K562 (cell line): ENCODE measurements at regions not wholly inside any gene's neighbourhood (a gene's known extent, or its start where the extent isn't known, plus 50 kb on each side); places are given as distances from the start of the nearest gene placed in this dataset.

ENCODE experiments used
- ZBTB17 ChIP-seq: fragments of 450-650 bp; formaldehyde crosslinking; IDR thresholded peaks from 2 replicates; pipeline ENCODE4 v1.4.0; 2020; ENCODE audit warnings: mild to moderate bottlenecking
- TF ChIP-seq, protein P1 (sequence below), 2 experiments: fragments of 450-650 bp; formaldehyde crosslinking in 1 of 2; IDR thresholded peaks; 2 replicates each; pipeline versions ENCODE4 v1.4.0 to v1.6.1; 2014 to 2020; ENCODE audit warnings: mild to moderate bottlenecking in 2 of 2, borderline replicate concordance in 1 of 2, low read depth in 1 of 2
- TF ChIP-seq, protein P2 (sequence below): fragments of 250-450 bp; sonication (Bioruptor Pico); IDR thresholded peaks from 2 replicates; pipeline ENCODE4 v1.4.0; 2020; ENCODE audit warnings: borderline replicate concordance

DNA sequence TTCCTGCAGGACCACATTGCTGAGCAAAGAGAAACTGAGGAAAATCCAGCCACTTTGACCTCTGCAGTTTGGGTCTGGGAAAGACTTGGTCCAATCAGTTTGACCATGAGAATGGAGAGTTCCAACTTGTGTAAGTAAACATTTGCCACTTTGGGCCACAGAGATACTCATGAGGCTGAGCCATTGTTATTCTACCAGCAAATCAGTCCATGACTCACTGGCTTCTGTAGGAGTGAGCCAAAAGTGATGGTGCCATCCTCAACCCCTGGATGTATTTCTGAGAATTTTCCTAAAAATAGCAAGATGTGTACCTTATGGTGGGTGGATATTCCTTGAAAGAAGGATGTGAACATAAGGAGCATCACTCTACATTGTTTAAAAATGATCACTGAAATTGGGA is 192.9 kb upstream of the OR4E1 start (continued):
- TF ChIP-seq, protein P1, sequence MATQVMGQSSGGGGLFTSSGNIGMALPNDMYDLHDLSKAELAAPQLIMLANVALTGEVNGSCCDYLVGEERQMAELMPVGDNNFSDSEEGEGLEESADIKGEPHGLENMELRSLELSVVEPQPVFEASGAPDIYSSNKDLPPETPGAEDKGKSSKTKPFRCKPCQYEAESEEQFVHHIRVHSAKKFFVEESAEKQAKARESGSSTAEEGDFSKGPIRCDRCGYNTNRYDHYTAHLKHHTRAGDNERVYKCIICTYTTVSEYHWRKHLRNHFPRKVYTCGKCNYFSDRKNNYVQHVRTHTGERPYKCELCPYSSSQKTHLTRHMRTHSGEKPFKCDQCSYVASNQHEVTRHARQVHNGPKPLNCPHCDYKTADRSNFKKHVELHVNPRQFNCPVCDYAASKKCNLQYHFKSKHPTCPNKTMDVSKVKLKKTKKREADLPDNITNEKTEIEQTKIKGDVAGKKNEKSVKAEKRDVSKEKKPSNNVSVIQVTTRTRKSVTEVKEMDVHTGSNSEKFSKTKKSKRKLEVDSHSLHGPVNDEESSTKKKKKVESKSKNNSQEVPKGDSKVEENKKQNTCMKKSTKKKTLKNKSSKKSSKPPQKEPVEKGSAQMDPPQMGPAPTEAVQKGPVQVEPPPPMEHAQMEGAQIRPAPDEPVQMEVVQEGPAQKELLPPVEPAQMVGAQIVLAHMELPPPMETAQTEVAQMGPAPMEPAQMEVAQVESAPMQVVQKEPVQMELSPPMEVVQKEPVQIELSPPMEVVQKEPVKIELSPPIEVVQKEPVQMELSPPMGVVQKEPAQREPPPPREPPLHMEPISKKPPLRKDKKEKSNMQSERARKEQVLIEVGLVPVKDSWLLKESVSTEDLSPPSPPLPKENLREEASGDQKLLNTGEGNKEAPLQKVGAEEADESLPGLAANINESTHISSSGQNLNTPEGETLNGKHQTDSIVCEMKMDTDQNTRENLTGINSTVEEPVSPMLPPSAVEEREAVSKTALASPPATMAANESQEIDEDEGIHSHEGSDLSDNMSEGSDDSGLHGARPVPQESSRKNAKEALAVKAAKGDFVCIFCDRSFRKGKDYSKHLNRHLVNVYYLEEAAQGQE (IDR thresholded peaks at IDR 0.05; ENCODE audit: borderline replicate concordance), result no peak
- TF ChIP-seq, protein P1 (CRISPR knock-in tag; IDR thresholded peaks at IDR 0.05; ENCODE audit: low read depth), result no peak
- no peak for TF ChIP-seq ZBTB17 (CRISPR knock-in tag)
- TF ChIP-seq, protein P2, sequence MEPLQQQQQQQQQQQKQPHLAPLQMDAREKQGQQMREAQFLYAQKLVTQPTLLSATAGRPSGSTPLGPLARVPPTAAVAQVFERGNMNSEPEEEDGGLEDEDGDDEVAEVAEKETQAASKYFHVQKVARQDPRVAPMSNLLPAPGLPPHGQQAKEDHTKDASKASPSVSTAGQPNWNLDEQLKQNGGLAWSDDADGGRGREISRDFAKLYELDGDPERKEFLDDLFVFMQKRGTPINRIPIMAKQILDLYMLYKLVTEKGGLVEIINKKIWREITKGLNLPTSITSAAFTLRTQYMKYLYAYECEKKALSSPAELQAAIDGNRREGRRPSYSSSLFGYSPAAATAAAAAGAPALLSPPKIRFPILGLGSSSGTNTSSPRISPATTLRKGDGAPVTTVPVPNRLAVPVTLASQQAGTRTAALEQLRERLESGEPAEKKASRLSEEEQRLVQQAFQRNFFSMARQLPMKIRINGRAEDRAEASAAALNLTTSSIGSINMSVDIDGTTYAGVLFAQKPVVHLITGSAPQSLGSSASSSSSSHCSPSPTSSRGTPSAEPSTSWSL (CRISPR knock-in tag), result no peak
